WTC11 (cell line): ENCODE measurements at regions not wholly inside any gene's neighbourhood (a gene's known extent, or its start where the extent isn't known, plus 50 kb on each side); places are given as distances from the start of the nearest gene placed in this dataset.

Experiments used
- ATAC-seq: fragments of 200-7000 bp; cut with Tn5 transposase; 2 replicates; pipeline ENCODE4 v1.10.0; 2021; ENCODE audit warnings: mild to moderate bottlenecking, moderate library complexity
- CTCF ChIA-PET: fragments of 300-600 bp; sonication (Branson Sonifier 250); formaldehyde crosslinking; loops from one replicate; lab custom pipeline; 2021; ENCODE audit warnings: antibody characterized with exemption; lab: Charles Lee
- POLR2A ChIA-PET: fragments of 350-600 bp; sonication (Branson Sonifier 250); formaldehyde crosslinking; loops from one replicate; lab custom pipeline; 2021; ENCODE audit warnings: antibody characterized with exemption; lab: Charles Lee
- DNase-seq: peaks from one replicate; pipeline ENCODE4 v3.0.0; 2021; ENCODE audit warnings: low spot score
- H3K27ac Mint-ChIP-seq: 2 replicates; pipeline ENCODE4 v1.8.0; 2021; ENCODE audit warnings: mixed read lengths
- H3K27me3 Mint-ChIP-seq: 2 replicates; pipeline ENCODE4 v1.8.0; 2021; ENCODE audit warnings: low read depth, mild to moderate bottlenecking, moderate library complexity, mixed read lengths
- H3K36me3 Mint-ChIP-seq: 2 replicates; pipeline ENCODE4 v1.8.0; 2021; ENCODE audit warnings: mixed read lengths
- H3K4me1 Mint-ChIP-seq: 2 replicates; pipeline ENCODE4 v1.8.0; 2022; ENCODE audit warnings: mixed read lengths
- H3K4me3 Mint-ChIP-seq: 2 replicates; pipeline ENCODE4 v1.8.0; 2021; ENCODE audit warnings: mild to moderate bottlenecking, moderate library complexity, mixed read lengths
- H3K9me3 Mint-ChIP-seq: 2 replicates; pipeline ENCODE4 v1.8.0; 2021; ENCODE audit warnings: mixed read lengths
- ATF1 ChIP-seq: sonication (generic); formaldehyde crosslinking; IDR thresholded peaks from 2 replicates; pipeline ENCODE4 v1.8.1; 2023; ENCODE audit warnings: mild to moderate bottlenecking, moderate library complexity, missing genetic modification reagents
- ATF2 ChIP-seq: sonication (generic); formaldehyde crosslinking; IDR thresholded peaks from 2 replicates; pipeline ENCODE4 v1.8.1; 2022; ENCODE audit warnings: low read depth, missing genetic modification reagents, borderline replicate concordance
- E2F5 ChIP-seq: sonication (generic); formaldehyde crosslinking; IDR thresholded peaks from 2 replicates; pipeline ENCODE4 v1.8.1; 2022; ENCODE audit warnings: mild to moderate bottlenecking, moderate library complexity, missing genetic modification reagents
- FOXK1 ChIP-seq: sonication (generic); formaldehyde crosslinking; IDR thresholded peaks from 2 replicates; pipeline ENCODE4 v1.8.0; 2022; ENCODE audit warnings: mild to moderate bottlenecking, moderate library complexity, missing genetic modification reagents
- GTF2I ChIP-seq: fragments of 250-450 bp; sonication (Bioruptor Pico); conservative IDR thresholded peaks from 2 replicates; pipeline ENCODE4 v1.4.0; 2021; ENCODE audit warnings: mild to moderate bottlenecking
- NFE2L1 ChIP-seq: sonication (generic); formaldehyde crosslinking; IDR thresholded peaks from 2 replicates; pipeline ENCODE4 v1.8.1; 2023; ENCODE audit warnings: missing genetic modification reagents
- OVOL2 ChIP-seq: fragments of 250-450 bp; sonication (Bioruptor Pico); IDR thresholded peaks from 2 replicates; pipeline ENCODE4 v1.9.0; 2021; ENCODE audit warnings: mild to moderate bottlenecking, borderline replicate concordance
- TCF7 ChIP-seq: sonication (generic); formaldehyde crosslinking; IDR thresholded peaks from 2 replicates; pipeline ENCODE4 v1.8.0; 2022; ENCODE audit warnings: mild to moderate bottlenecking, low read depth, missing genetic modification reagents, moderate library complexity
- TEAD4 ChIP-seq: sonication (generic); formaldehyde crosslinking; IDR thresholded peaks from 2 replicates; pipeline ENCODE4 v1.8.0; 2022; ENCODE audit warnings: mild to moderate bottlenecking, missing genetic modification reagents
- TF ChIP-seq, protein P1 (sequence below): sonication (generic); formaldehyde crosslinking; IDR thresholded peaks from 2 replicates; pipeline ENCODE4 v1.8.1; 2023; ENCODE audit warnings: mild to moderate bottlenecking, missing genetic modification reagents, moderate library complexity
- TF ChIP-seq, protein P2 (sequence below): sonication (generic); formaldehyde crosslinking; IDR thresholded peaks from 2 replicates; pipeline ENCODE4 v1.8.0; 2023; ENCODE audit warnings: mild to moderate bottlenecking, missing genetic modification reagents
- TF ChIP-seq, protein P3 (sequence below): fragments of 200-600 bp; IDR thresholded peaks from 2 replicates; pipeline ENCODE4 v1.8.0; 2022; ENCODE audit warnings: antibody characterized with exemption
- TF ChIP-seq, protein P4 (sequence below): sonication (generic); formaldehyde crosslinking; IDR thresholded peaks from 2 replicates; pipeline ENCODE4 v1.8.1; 2022; ENCODE audit warnings: mild to moderate bottlenecking, missing genetic modification reagents, moderate library complexity, borderline replicate concordance

GRCh38 chr6:27761391-27761790 is 150.8 kb downstream of the OR2B2 start:
- no peaks in the 10 kb centered on the region for H3K36me3 Mint-ChIP-seq
- H3K4me1 Mint-ChIP-seq, result peaks cover 34% of the 10 kb centered on the region
- peak overlapping the region; percentile 85 for H3K4me3 Mint-ChIP-seq
- CTCF ChIA-PET, result interaction anchor here (1.1 to 2.9 kb wide), 5 partner anchors 9 to 510 kb away, joined by 3 to 25 read pairs (median 7); no protein-coding TSS in a partner anchor
- peaks cover 100% of the 10 kb centered on the region for H3K27me3 Mint-ChIP-seq
- no peak overlapping the region for H3K27ac Mint-ChIP-seq
- H3K9me3 Mint-ChIP-seq, result no peaks in the 10 kb centered on the region
- TF ChIP-seq TEAD4 (CRISPR knock-in tag) (no peak), TCF7 (CRISPR knock-in tag) (no peak), NFE2L1 (CRISPR knock-in tag) (no peak), E2F5 (CRISPR knock-in tag) (no peak), GTF2I (no peak)
- TF ChIP-seq, protein P1, sequence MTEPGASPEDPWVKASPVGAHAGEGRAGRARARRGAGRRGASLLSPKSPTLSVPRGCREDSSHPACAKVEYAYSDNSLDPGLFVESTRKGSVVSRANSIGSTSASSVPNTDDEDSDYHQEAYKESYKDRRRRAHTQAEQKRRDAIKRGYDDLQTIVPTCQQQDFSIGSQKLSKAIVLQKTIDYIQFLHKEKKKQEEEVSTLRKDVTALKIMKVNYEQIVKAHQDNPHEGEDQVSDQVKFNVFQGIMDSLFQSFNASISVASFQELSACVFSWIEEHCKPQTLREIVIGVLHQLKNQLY (CRISPR knock-in tag), result no peak
- TF ChIP-seq, protein P2, sequence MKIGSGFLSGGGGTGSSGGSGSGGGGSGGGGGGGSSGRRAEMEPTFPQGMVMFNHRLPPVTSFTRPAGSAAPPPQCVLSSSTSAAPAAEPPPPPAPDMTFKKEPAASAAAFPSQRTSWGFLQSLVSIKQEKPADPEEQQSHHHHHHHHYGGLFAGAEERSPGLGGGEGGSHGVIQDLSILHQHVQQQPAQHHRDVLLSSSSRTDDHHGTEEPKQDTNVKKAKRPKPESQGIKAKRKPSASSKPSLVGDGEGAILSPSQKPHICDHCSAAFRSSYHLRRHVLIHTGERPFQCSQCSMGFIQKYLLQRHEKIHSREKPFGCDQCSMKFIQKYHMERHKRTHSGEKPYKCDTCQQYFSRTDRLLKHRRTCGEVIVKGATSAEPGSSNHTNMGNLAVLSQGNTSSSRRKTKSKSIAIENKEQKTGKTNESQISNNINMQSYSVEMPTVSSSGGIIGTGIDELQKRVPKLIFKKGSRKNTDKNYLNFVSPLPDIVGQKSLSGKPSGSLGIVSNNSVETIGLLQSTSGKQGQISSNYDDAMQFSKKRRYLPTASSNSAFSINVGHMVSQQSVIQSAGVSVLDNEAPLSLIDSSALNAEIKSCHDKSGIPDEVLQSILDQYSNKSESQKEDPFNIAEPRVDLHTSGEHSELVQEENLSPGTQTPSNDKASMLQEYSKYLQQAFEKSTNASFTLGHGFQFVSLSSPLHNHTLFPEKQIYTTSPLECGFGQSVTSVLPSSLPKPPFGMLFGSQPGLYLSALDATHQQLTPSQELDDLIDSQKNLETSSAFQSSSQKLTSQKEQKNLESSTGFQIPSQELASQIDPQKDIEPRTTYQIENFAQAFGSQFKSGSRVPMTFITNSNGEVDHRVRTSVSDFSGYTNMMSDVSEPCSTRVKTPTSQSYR (CRISPR knock-in tag), result no peak
- TF ChIP-seq, protein P3, sequence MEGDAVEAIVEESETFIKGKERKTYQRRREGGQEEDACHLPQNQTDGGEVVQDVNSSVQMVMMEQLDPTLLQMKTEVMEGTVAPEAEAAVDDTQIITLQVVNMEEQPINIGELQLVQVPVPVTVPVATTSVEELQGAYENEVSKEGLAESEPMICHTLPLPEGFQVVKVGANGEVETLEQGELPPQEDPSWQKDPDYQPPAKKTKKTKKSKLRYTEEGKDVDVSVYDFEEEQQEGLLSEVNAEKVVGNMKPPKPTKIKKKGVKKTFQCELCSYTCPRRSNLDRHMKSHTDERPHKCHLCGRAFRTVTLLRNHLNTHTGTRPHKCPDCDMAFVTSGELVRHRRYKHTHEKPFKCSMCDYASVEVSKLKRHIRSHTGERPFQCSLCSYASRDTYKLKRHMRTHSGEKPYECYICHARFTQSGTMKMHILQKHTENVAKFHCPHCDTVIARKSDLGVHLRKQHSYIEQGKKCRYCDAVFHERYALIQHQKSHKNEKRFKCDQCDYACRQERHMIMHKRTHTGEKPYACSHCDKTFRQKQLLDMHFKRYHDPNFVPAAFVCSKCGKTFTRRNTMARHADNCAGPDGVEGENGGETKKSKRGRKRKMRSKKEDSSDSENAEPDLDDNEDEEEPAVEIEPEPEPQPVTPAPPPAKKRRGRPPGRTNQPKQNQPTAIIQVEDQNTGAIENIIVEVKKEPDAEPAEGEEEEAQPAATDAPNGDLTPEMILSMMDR, result no peak
- ATAC-seq, result no peak
- DNase-seq, result no peak
- POLR2A ChIA-PET, result interaction anchor here (0.9 kb wide), 1 partner anchor 130 kb away, joined by 6 read pairs; no protein-coding TSS in a partner anchor

DNA sequence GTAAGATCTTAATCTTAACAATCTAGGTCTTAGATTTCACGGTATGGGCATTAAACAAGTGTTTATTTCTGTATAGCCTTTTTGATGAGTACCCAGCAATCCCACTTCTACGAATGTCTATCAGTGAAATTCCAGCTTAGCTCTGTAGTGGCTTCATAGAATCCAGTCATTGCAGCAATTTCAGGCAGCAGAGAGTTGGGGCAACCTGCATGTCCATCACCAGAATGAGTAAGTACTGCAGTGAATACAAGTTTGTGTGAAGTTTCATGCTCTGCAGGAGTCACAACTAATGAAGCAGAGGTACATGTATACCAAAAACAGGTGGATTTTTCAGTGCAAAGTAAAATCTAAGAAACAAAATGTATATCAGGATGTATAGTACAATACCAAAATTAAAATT is 151.7 kb downstream of the OR2B2 start:
- Mint-ChIP-seq H3K4me3 (no peak overlapping the region), H3K9me3 (no peaks in the 10 kb centered on the region)
- CTCF ChIA-PET, result interaction anchor here (5.0 kb wide), 1 partner anchor 10 kb away, joined by 57 read pairs; no protein-coding TSS in a partner anchor

More for the DNA sequence above, 151.7 kb downstream of the OR2B2 start:
- no peak for ATAC-seq
- POLR2A ChIA-PET, result no interaction called here
- DNase-seq, result no peak
- peaks cover 99% of the 10 kb centered on the region for H3K27me3 Mint-ChIP-seq
- peaks cover 34% of the 10 kb centered on the region for H3K4me1 Mint-ChIP-seq
- H3K36me3 Mint-ChIP-seq, result no peaks in the 10 kb centered on the region
- H3K27ac Mint-ChIP-seq, result no peak overlapping the region
- TF ChIP-seq OVOL2 (CRISPR knock-in tag), result no peak
- TF ChIP-seq NFE2L1 (CRISPR knock-in tag), result no peak
- TF ChIP-seq, protein P4, sequence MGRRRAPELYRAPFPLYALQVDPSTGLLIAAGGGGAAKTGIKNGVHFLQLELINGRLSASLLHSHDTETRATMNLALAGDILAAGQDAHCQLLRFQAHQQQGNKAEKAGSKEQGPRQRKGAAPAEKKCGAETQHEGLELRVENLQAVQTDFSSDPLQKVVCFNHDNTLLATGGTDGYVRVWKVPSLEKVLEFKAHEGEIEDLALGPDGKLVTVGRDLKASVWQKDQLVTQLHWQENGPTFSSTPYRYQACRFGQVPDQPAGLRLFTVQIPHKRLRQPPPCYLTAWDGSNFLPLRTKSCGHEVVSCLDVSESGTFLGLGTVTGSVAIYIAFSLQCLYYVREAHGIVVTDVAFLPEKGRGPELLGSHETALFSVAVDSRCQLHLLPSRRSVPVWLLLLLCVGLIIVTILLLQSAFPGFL, result no peak
- TF ChIP-seq, protein P2 (CRISPR knock-in tag), result no peak
- TF ChIP-seq ATF1 (CRISPR knock-in tag), result no peak
- no peak for TF ChIP-seq FOXK1 (CRISPR knock-in tag)
- no peak for TF ChIP-seq ATF2 (CRISPR knock-in tag)
